ENCODE measurements at regions not wholly inside any gene's neighbourhood (a gene's known extent, or its start where the extent isn't known, plus 50 kb on each side); places are given as distances from the start of the nearest gene placed in this dataset.

DNA sequence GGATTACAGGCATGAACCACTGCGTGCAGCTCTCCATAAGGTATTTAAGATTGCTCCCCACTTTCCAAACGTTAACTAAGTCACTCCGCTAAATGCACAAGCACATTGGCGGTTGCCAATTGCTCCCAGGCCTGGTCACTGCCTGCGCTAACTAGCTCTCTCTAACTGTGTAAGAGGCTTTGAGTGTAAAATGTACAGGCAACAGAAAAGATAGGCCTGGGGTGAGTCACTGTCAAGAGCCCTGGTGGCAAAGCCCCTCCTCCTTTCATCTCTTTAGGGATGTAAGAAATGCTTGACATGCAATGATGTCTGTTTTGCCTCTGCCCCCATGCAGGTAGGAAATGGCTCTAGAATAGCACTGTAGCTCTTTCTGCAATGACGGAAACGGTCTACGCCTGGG is 329.7 kb upstream of the GATB start:
- Histone ChIP-seq H3K79me2 (ENCODE audit: low read length) (no peaks in the 10 kb centered on the region), H3K36me3 (replicated peaks; ENCODE audit: insufficient read depth, low read length) (no peaks in the 10 kb centered on the region), H3K4me3 (ENCODE audit: low read length) (no peak overlapping the region), H3K4me2 (ENCODE audit: low read depth, low read length) (no peak overlapping the region), H3K27me3 (replicated peaks; ENCODE audit: insufficient read depth, low read length) (no peaks in the 10 kb centered on the region), H3K9ac (ENCODE audit: low read length) (no peak overlapping the region), H4K20me1 (ENCODE audit: insufficient read depth, low read length) (no peaks in the 10 kb centered on the region), H3K9me2 (replicated peaks; ENCODE audit: insufficient read depth, low read length) (no peaks in the 10 kb centered on the region), H3K27ac (ENCODE audit: low read length) (no peak overlapping the region), H2AFZ (ENCODE audit: low read length) (no peak overlapping the region), H3F3A (ENCODE audit: insufficient read depth, low read length) (no peaks in the 10 kb centered on the region), H3K9me3 (replicated peaks; ENCODE audit: insufficient read depth, low read length) (no peaks in the 10 kb centered on the region), H3K4me1 (ENCODE audit: low read length) (no peaks in the 10 kb centered on the region)
- DNase-seq, result no peak
- TF ChIP-seq, protein P1, sequence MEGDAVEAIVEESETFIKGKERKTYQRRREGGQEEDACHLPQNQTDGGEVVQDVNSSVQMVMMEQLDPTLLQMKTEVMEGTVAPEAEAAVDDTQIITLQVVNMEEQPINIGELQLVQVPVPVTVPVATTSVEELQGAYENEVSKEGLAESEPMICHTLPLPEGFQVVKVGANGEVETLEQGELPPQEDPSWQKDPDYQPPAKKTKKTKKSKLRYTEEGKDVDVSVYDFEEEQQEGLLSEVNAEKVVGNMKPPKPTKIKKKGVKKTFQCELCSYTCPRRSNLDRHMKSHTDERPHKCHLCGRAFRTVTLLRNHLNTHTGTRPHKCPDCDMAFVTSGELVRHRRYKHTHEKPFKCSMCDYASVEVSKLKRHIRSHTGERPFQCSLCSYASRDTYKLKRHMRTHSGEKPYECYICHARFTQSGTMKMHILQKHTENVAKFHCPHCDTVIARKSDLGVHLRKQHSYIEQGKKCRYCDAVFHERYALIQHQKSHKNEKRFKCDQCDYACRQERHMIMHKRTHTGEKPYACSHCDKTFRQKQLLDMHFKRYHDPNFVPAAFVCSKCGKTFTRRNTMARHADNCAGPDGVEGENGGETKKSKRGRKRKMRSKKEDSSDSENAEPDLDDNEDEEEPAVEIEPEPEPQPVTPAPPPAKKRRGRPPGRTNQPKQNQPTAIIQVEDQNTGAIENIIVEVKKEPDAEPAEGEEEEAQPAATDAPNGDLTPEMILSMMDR (IDR thresholded peaks at IDR 0.05; ENCODE audit: low read length), result no peak
- TF ChIP-seq EZH2 (optimal IDR thresholded peaks at IDR 0.05; ENCODE audit: low read depth, low read length) (no peak), EZH2phosphoT487 (IDR thresholded peaks at IDR 0.05; ENCODE audit: low read length) (no peak)

DNA sequence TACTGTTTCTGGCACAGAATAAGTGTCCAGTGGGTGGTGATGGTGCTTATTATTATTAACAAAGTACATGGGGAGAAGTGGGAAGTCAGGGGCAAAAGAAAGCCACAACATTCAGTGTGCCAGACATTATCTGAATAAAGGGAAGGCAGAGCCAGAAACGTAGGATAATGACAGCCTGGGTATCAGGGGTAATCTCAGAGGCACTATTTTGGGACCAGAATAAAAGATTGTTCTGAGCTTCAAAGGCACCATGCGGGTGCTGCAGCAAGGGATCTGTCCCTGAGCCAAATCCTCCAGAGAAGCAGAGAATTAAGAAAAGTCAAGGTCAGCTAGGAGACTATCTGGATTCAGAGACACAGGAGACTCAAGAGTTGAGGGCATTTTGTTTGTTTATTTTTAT is 328.8 kb upstream of the GATB start:
- no peak overlapping the region for H3K27ac ChIP-seq (ENCODE audit: low read length)
- no peaks in the 10 kb centered on the region for H3K79me2 ChIP-seq (ENCODE audit: low read length)
- no peak overlapping the region for H3K9ac ChIP-seq (ENCODE audit: low read length)
- no peak overlapping the region for H3K4me3 ChIP-seq (ENCODE audit: low read length)
- no peak overlapping the region for H3K4me2 ChIP-seq (ENCODE audit: low read depth, low read length)
- no peak overlapping the region for H2AFZ ChIP-seq (ENCODE audit: low read length)
- DNase-seq, result no peak
- H3K9me2 ChIP-seq (replicated peaks; ENCODE audit: insufficient read depth, low read length), result no peaks in the 10 kb centered on the region
- H3K27me3 ChIP-seq (replicated peaks; ENCODE audit: insufficient read depth, low read length), result no peaks in the 10 kb centered on the region
- H3F3A ChIP-seq (ENCODE audit: insufficient read depth, low read length), result no peaks in the 10 kb centered on the region
- TF ChIP-seq EZH2phosphoT487 (IDR thresholded peaks at IDR 0.05; ENCODE audit: low read length) (no peak), EZH2 (optimal IDR thresholded peaks at IDR 0.05; ENCODE audit: low read depth, low read length) (no peak)
- TF ChIP-seq, protein P1 (IDR thresholded peaks at IDR 0.05; ENCODE audit: low read length), result no peak
- no peaks in the 10 kb centered on the region for H3K36me3 ChIP-seq (replicated peaks; ENCODE audit: insufficient read depth, low read length)
- H3K9me3 ChIP-seq (replicated peaks; ENCODE audit: insufficient read depth, low read length), result no peaks in the 10 kb centered on the region
- no peaks in the 10 kb centered on the region for H4K20me1 ChIP-seq (ENCODE audit: insufficient read depth, low read length)
- H3K4me1 ChIP-seq (ENCODE audit: low read length), result no peaks in the 10 kb centered on the region

DNA sequence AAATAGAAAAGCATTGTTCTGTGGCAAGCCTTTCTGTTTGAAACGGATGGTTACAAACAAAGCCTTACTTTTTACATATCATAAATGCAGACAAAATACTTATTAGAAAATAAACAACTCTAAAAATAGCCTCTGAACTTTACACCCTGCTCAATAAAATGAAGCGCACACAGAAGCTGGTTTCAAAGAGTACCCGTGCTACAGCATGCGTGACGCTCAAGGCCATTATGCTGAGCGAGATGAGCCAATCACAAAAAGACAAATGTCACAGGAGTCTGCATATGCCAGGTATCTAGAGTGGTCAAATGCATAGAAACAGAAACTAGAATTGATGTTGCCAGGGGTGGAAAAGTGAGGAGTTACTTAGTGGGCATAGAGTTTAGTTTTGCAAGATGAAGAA is 326.5 kb upstream of the GATB start:
- TF ChIP-seq, protein P1 (IDR thresholded peaks at IDR 0.05; ENCODE audit: low read length), result no peak
- TF ChIP-seq EZH2 (optimal IDR thresholded peaks at IDR 0.05; ENCODE audit: low read depth, low read length) (no peak), EZH2phosphoT487 (IDR thresholded peaks at IDR 0.05; ENCODE audit: low read length) (no peak)
- H3K9ac ChIP-seq (ENCODE audit: low read length), result no peak overlapping the region
- no peaks in the 10 kb centered on the region for H3K36me3 ChIP-seq (replicated peaks; ENCODE audit: insufficient read depth, low read length)
- no peak overlapping the region for H3K27ac ChIP-seq (ENCODE audit: low read length)
- no peaks in the 10 kb centered on the region for H3K9me3 ChIP-seq (replicated peaks; ENCODE audit: insufficient read depth, low read length)
- no peaks in the 10 kb centered on the region for H3K79me2 ChIP-seq (ENCODE audit: low read length)
- no peak overlapping the region for H3K4me3 ChIP-seq (ENCODE audit: low read length)
- H3K4me1 ChIP-seq (ENCODE audit: low read length), result no peaks in the 10 kb centered on the region
- no peaks in the 10 kb centered on the region for H3K9me2 ChIP-seq (replicated peaks; ENCODE audit: insufficient read depth, low read length)
- no peaks in the 10 kb centered on the region for H4K20me1 ChIP-seq (ENCODE audit: insufficient read depth, low read length)
- no peak overlapping the region for H3K4me2 ChIP-seq (ENCODE audit: low read depth, low read length)
- no peak for DNase-seq
- H3F3A ChIP-seq (ENCODE audit: insufficient read depth, low read length), result no peaks in the 10 kb centered on the region
- no peak overlapping the region for H2AFZ ChIP-seq (ENCODE audit: low read length)
- H3K27me3 ChIP-seq (replicated peaks; ENCODE audit: insufficient read depth, low read length), result no peaks in the 10 kb centered on the region
